GM12878 (cell line): ENCODE measurements at regions not wholly inside any gene's neighbourhood (a gene's known extent, or its start where the extent isn't known, plus 50 kb on each side); places are given as distances from the start of the nearest gene placed in this dataset.
"Not testable (repeated sequence)": the region's sequence is repeated elsewhere in the genome, so short reads cannot be mapped to it uniquely, and the experiment has no call there.

ENCODE experiments used
- ATAC-seq: fragments of 200-7000 bp; cut with Tn5 transposase; 3 replicates; pipeline ENCODE4 v1.9.1; 2020; ENCODE audit warnings: mild to moderate bottlenecking, moderate library complexity
- BruUV-seq: library from RNA; stranded (reverse); fragments of 400-500 nt; replicated peaks from 2 replicates; lab custom pipeline; 2021; lab: Mats Ljungman, UMichigan
- CTCF ChIA-PET: fragments of 300-600 bp; sonication (Branson Sonifier 250); formaldehyde crosslinking; extraction: SDS; loops from one replicate; lab custom pipeline; 2021; ENCODE audit warnings: inconsistent platforms; lab: Yijun Ruan, JAX
- POLR2A ChIA-PET: fragments of 350-600 bp; formaldehyde crosslinking; extraction: SDS; loops from one replicate; lab custom pipeline; 2021; ENCODE audit warnings: inconsistent platforms; lab: Charles Lee
- RAD21 ChIA-PET: fragments of 300-600 bp; sonication (Branson Sonifier 250); formaldehyde crosslinking; loops from one replicate; lab custom pipeline; 2023; ENCODE audit warnings: antibody characterized with exemption; ENCODE audit not compliant: unreplicated experiment; lab: Charles Lee
- SMC1A ChIA-PET: fragments of 300-600 bp; sonication (Branson Sonifier 250); formaldehyde crosslinking; loops from one replicate; lab custom pipeline; 2023; ENCODE audit not compliant: unreplicated experiment, uncharacterized antibody; lab: Charles Lee
- DNase-seq: peaks from one replicate; pipeline ENCODE4 v3.0.0-alpha.2; 2011; ENCODE audit warnings: low read depth, low spot score
- FAIRE-seq: peaks from 3 replicates; lab custom pipeline; 2011; peaks lifted over from hg19 to GRCh38; lab: Jason Lieb, UNC
- H2AFZ ChIP-seq: 2 replicates; pipeline ENCODE4 v1.6.0; 2011; ENCODE audit warnings: low read depth, low read length, control low read depth; ENCODE audit not compliant: control insufficient read depth
- H3K27ac ChIP-seq: 2 replicates; pipeline ENCODE4 v1.5.1; 2011; ENCODE audit warnings: control low read depth; ENCODE audit not compliant: control insufficient read depth, insufficient read depth
- H3K27me3 ChIP-seq, 2 experiments: replicated peaks in 1 of 2; 2 replicates each; pipeline versions ENCODE4 v1.6.0 to v1.6.1; 2011; ENCODE audit warnings: low read length in 1 of 2; ENCODE audit not compliant: control insufficient read depth in 2 of 2, insufficient read depth in 2 of 2
- H3K36me3 ChIP-seq, 2 experiments: 2 replicates each; pipeline ENCODE4 v1.5.1; 2011; ENCODE audit warnings: low read length in 1 of 2; ENCODE audit not compliant: control insufficient read depth in 2 of 2, insufficient read depth in 2 of 2
- H3K4me1 ChIP-seq: 2 replicates; pipeline ENCODE4 v1.6.1; 2011; ENCODE audit warnings: mild to moderate bottlenecking, low read length, moderate library complexity, mixed read lengths; ENCODE audit not compliant: control insufficient read depth, insufficient read depth
- H3K4me2 ChIP-seq: 2 replicates; pipeline ENCODE4 v1.6.0; 2011; ENCODE audit warnings: control low read depth; ENCODE audit not compliant: control insufficient read depth, insufficient read depth
- H3K4me3 ChIP-seq: fragments of 200-600 bp; sonication (generic); 2 replicates; pipeline ENCODE4 v1.5.1; 2016
- H3K79me2 ChIP-seq: 2 replicates; pipeline ENCODE4 v1.6.0; 2011; ENCODE audit warnings: low read length; ENCODE audit not compliant: control insufficient read depth, insufficient read depth
- H3K9ac ChIP-seq: 2 replicates; pipeline ENCODE4 v1.8.0; 2011; ENCODE audit warnings: low read length, control low read depth, mixed read lengths; ENCODE audit not compliant: control insufficient read depth, insufficient read depth
- H3K9me3 ChIP-seq: replicated peaks from 3 replicates; pipeline ENCODE4 v1.5.1; 2011; ENCODE audit warnings: mild to moderate bottlenecking, low read length; ENCODE audit not compliant: control insufficient read depth, insufficient read depth
- H4K20me1 ChIP-seq: 2 replicates; pipeline ENCODE4 v1.6.0; 2011; ENCODE audit not compliant: control insufficient read depth, insufficient read depth
- ASH2L ChIP-seq: fragments of 300-600, 200-600 bp; sonication (generic); IDR thresholded peaks from 2 replicates; pipeline ENCODE4 v1.6.1; 2017; ENCODE audit warnings: low read depth, mild to moderate bottlenecking, borderline replicate concordance
- CBX5 ChIP-seq: sonication (generic); IDR thresholded peaks from 2 replicates; pipeline ENCODE4 v1.6.1; 2016; ENCODE audit warnings: low read depth, moderate library complexity, mild to moderate bottlenecking, inconsistent platforms
- IKZF1 ChIP-seq: fragments of 450-650 bp; conservative IDR thresholded peaks from 2 replicates; pipeline ENCODE4 v1.6.1; 2017; ENCODE audit warnings: antibody characterized with exemption, mild to moderate bottlenecking
- LARP7 ChIP-seq: fragments of 450-650 bp; IDR thresholded peaks from 2 replicates; pipeline ENCODE4 v1.6.1; 2017; ENCODE audit warnings: mild to moderate bottlenecking
- NBN ChIP-seq: fragments of 450-650 bp; IDR thresholded peaks from 2 replicates; pipeline ENCODE4 v1.6.1; 2016
- NFXL1 ChIP-seq: fragments of 450-650 bp; IDR thresholded peaks from 2 replicates; pipeline ENCODE4 v1.6.1; 2017; ENCODE audit warnings: antibody characterized with exemption, mild to moderate bottlenecking, borderline replicate concordance
- NRF1 ChIP-seq: conservative IDR thresholded peaks from 2 replicates; pipeline ENCODE4 v1.6.1; 2011; ENCODE audit warnings: mild to moderate bottlenecking, low read depth, low read length, improper control_type of control experiment
- WGBS: methylation state at CpG from one replicate; pipeline ENCODE4 v1.1.6; 2016; ENCODE audit warnings: low lambda C conversion rate; ENCODE audit not compliant: insufficient replicate concordance, insufficient coverage; ENCODE audit errors: missing lambda C conversion rate; 5-methylcytosine and 5-hydroxymethylcytosine counted together
- in situ Hi-C: fragments of 300-500 bp; cut with MboI; formaldehyde crosslinking; loops from 9 replicates; pipeline ENCODE4 v1.14.3; 2018; ENCODE audit warnings: mixed read lengths
- intact Hi-C: fragments of 100-400 bp; cut with micrococcal nuclease; formaldehyde crosslinking; loops from one replicate; pipeline ENCODE4 v1.14.2; 2022; ENCODE audit not compliant: unreplicated experiment

- TF ChIP-seq IKZF1 (no peak), NBN (no peak), NFXL1 (no peak), LARP7 (no peak), ASH2L (no peak), NRF1 (no peak)
Measured at GRCh38 chr3:4208556-4208955, 94.6 kb upstream of the SETMAR start (continued).

GRCh38 chr3:4211610-4212009, 91.6 kb upstream of the SETMAR start:
- no peak overlapping the region for H3K27ac ChIP-seq
- no peaks in the 10 kb centered on the region for H3K9me3 ChIP-seq
- ChIA-PET POLR2A (no interaction called here), SMC1A (no interaction called here), CTCF (no interaction called here), RAD21 (no interaction called here)
- no peaks in the 10 kb centered on the region for H3K79me2 ChIP-seq
- H2AFZ ChIP-seq, result no peak overlapping the region
- WGBS, result 46% methylated on average over 2 of the region's 2 CpGs
- H3K36me3 ChIP-seq, result no peaks in the 10 kb centered on the region
- intact Hi-C loops, result no loop called here
- H3K9ac ChIP-seq, result no peak overlapping the region
- in situ Hi-C loops, result no loop called here
- no peak overlapping the region for H3K4me2 ChIP-seq
- no peak overlapping the region for H3K4me3 ChIP-seq
- no peak for TF ChIP-seq CBX5
- no peaks in the 10 kb centered on the region for H4K20me1 ChIP-seq
- BruUV-seq, result no TSS peak
- H3K4me1 ChIP-seq, result no peaks in the 10 kb centered on the region
- FAIRE-seq (no peak), DNase-seq (no peak), ATAC-seq (no peak)
- H3K27me3 ChIP-seq, result no peaks in the 10 kb centered on the region

GRCh38 chr3:4213420-4213819, 89.7 kb upstream of the SETMAR start:
- H3K4me3 ChIP-seq, H3K4me1 ChIP-seq, H3K9ac ChIP-seq, FAIRE-seq, H3K27ac ChIP-seq, H3K27me3 ChIP-seq, ATAC-seq, SMC1A ChIA-PET, POLR2A ChIA-PET, H4K20me1 ChIP-seq, RAD21 ChIA-PET, in situ Hi-C loops, H2AFZ ChIP-seq, H3K9me3 ChIP-seq, H3K79me2 ChIP-seq, H3K4me2 ChIP-seq, CTCF ChIA-PET, DNase-seq, intact Hi-C loops, H3K36me3 ChIP-seq, BruUV-seq: not testable (repeated sequence)

- SMC1A ChIA-PET, H3K4me2 ChIP-seq, H4K20me1 ChIP-seq, ATAC-seq, H3K79me2 ChIP-seq, H3K36me3 ChIP-seq, in situ Hi-C loops, DNase-seq, H3K4me1 ChIP-seq, POLR2A ChIA-PET, intact Hi-C loops, H3K4me3 ChIP-seq, H3K9ac ChIP-seq, H3K27me3 ChIP-seq, CTCF ChIA-PET, H3K9me3 ChIP-seq, H2AFZ ChIP-seq, BruUV-seq, H3K27ac ChIP-seq, RAD21 ChIA-PET, FAIRE-seq: not testable (repeated sequence)
- WGBS, result 50% methylated on average over 2 of the region's 2 CpGs
Measured at GRCh38 chr3:4216974-4217373, 86.2 kb upstream of the SETMAR start.
